Right ventricle myocardium inferior (tissue), 1 donor: ENCODE measurements at regions not wholly inside any gene's neighbourhood (a gene's known extent, or its start where the extent isn't known, plus 50 kb on each side); places are given as distances from the start of the nearest gene placed in this dataset.

Source experiments
- ATAC-seq: fragments of 200-7000 bp; cut with Tn5 transposase; one replicate; pipeline ENCODE4 v1.9.1; 2020; ENCODE audit warnings: mild to moderate bottlenecking, moderate library complexity
- DNase-seq: peaks from one replicate; pipeline ENCODE4 v3.0.0; 2021; ENCODE audit errors: missing footprints
- intact Hi-C: fragments of 100-400 bp; cut with DNase I; formaldehyde crosslinking; loops from one replicate; pipeline ENCODE4 v1.11.0; 2022
- donor health status: DM: no; HTN: yes; CAD: no; lungs with severe emphysema.

DNA sequence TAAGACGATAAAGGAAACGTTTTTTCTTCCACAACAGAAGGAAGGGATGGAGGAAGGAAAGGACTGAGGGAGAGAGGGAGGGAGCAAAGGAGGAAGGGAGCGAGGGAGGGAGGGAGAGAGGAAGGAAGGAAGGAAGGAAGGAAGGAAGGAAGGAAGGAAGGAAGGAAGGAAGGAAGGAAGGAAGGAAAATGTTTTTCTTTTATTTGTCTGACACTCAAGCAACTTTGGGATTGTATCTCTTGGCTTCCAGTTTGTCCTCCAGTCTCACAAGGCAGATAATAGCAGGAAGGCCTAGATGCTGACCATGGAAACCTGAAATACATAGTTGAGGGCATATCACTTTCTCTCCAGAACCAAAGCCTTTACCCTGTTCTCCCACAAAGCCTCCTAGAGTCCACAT lies 226.7 kb downstream of the ZNF674 start:
- no peak for ATAC-seq
- intact Hi-C loops: no loop called here
- DNase-seq: no peak

DNA sequence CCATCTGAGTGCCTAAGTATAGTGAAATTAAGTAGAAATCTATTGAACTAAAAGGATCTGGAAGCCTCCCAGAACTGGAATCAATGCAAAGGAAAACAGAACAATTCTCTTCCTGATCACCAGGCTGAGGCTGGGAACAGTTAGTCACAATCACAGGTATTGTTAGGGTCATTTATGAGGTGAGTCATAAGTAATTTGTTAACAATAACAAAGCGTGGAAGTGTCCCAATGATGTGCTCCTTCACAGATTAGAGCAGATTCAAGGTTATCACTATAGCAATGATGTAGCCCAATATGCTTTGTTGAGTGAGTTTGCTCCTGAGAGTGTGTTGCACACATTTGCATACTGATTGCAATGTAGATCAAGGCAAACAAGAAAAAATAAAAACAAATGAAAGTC lies 228.1 kb downstream of the ZNF674 start:
- no peak for DNase-seq
- no peak for ATAC-seq
- intact Hi-C loops: no loop called here

DNA sequence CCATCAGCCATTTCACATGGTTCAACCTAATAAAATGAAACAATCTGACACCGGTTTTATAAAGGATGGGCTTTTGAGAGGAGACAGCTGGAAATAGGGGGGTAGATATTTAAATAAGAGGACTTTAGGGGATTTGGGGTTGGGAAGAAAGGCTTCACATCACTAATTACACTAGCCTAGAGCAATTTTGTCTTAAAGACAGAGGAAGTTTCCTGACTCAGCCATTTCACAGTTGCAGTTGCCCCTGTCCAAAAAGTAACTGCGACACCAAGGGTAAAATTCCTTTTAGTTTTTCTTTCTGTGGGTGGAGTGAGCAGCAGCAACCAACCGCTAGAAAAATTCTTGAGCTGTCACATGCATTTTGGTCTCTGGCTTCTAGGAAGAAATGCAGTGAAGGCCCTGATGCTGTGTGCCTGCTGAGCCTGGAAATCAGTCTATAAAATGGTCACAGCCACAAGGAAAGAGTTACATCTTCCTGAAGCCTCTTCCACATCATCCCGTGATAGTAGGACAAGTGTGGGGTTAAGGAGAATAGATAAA lies 233.6 kb downstream of the ZNF674 start:
- intact Hi-C loops: no loop called here
- ATAC-seq (no peak), DNase-seq (no peak)

DNA sequence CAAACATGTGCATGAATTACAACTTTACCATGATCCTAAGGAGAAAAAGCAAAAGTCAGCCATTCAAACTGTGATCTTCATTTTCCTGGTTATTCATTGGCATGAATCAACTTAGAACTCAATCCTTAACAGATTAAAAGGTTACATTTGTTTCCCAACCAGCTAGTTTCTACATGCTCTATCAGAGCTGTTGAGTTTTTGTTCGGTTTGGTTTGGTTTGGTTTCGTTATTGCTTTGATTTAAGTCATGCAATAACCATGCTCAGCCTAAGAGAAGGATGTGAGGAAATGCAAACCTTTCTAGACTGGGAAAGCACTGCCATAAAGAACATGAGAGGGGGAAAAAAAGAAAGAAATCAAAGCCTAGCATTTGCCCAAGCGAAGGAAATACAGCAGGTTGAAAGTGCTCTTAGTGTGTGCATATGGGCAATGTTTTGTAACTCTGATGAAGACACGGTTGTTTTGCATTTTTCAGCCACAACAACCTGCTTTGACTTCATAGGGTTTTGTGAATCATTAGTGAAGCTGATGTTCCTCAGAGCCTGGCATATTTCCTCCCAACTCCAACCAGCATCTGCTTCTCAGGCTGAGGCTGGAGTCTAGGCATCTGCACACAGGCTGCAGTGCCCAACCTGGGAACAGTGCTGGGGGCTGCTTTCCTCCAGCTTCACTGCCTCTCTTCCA lies 234.3 kb downstream of the ZNF674 start:
- DNase-seq: no peak
- no peak for ATAC-seq
- intact Hi-C loops: no loop called here

DNA sequence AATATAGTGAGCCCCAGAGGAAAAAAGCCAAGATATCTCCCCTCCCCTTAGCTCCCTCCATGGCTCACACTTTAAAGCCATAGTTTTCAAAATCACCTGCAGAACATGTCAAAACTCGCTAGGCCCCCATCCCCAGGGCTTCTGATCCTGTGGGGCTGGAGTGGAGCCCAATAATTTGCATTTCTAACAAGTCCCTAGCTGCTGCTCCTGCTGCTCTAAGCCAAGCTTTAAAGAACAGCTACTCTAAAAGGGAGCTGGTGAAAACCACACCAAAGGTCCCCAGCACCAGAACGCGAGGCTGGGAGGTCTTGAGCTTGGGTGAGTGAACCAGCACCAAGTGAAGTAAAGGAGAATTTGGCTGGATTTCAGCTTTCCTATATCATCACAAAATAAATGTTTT lies 237.1 kb downstream of the ZNF674 start:
- DNase-seq: no peak
- intact Hi-C loops: no loop called here
- ATAC-seq: no peak

DNA sequence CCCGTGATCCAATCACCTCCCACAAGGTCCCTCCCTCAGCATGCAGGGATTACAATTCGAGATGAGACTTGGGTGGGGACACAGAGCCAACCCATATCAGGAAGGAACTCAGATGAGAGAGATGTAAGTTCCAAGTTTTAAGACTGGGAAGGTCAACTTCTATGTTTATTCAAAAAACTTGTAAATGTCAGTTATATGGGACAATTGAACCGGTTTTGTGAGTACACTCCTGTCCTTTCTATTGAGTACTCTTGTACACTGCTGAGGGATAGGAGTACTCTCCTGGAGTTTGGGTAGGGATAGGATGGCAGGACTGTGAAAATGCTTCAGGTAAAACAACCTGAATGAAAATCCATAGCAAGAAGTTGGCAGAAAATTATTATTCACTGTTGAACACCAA lies 239.1 kb downstream of the ZNF674 start:
- intact Hi-C loops: no loop called here
- no peak for DNase-seq
- no peak for ATAC-seq

DNA sequence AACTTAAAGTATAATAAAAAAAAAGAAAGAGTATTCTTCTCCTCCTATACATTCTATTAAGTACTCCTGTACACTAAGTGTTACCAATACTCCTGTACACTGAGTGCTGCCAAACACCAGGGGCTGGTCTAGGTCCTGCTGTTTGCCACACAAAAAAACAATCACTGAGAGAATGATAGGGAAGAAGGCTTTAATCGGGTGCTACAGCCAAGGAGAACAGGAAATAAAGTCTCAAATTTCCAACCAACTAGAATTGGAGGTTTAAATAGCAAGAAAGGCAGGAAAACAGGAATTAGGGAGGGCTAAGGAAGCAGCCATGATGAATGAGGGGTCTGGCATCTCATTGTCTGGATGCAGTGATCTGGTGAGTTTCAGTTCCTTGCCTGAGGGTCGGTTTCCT lies 239.8 kb downstream of the ZNF674 start:
- DNase-seq (no peak), ATAC-seq (no peak)
- intact Hi-C loops: no loop called here

DNA sequence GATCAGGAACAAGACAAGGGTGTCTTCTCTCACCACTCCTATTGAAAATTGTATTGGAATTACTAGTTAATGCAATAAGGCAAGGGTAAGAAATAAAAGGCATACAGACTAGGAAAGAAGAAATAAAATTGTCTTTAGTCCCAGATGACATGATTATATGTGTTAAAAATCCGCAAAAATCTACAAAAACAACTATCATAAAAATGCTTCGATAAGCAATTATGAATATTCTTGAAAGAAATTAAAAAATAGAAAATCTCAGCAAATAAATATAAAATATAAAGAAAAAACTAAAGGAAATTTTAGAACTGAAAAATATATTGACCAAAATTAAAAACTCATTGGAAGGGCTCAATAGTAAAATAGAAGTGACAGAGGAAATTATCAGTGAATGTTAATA lies 243.3 kb downstream of the ZNF674 start:
- ATAC-seq (no peak), DNase-seq (no peak)
- intact Hi-C loops: no loop called here

DNA sequence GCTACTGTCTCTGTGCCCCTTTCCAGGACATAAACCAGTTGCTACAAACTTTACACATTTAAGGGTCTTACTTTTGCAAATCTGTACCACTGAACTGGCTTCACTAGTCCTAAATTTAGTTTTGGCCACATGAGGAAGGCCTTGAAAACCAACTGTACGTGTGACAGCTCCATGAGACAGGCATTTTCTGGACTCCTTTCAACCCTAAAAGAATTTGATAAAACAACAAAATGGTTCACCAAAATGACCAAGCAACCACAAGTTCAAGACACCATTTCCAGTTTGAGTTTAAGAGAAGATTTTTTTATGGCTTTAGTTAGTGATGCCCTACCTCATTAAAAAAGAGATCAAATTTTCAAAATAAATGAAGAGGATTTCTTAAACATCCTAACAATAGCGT lies 246.4 kb downstream of the ZNF674 start:
- ATAC-seq: no peak
- intact Hi-C loops: no loop called here

DNA sequence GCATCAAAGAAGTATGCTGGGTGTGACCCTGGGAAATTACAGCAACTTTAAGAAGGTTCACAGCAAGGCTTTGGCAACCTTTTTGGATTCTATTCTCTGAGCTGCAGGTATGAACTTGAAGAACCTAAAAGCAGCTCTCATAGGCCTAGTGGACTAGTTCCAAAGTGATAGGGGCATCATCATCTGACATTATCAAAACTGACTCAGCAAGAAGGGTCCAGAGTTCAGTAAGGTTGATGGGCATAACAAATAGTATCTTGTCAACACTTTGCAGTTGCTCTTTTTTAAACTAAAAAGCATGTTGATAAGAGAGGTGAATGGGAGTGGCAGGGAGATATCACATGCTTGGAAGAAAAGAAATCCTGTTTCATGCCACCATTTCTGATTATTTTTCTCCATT lies 249.3 kb downstream of the ZNF674 start:
- intact Hi-C loops: no loop called here
- no peak for DNase-seq
- ATAC-seq: no peak

More for the DNA sequence above, 246.4 kb downstream of the ZNF674 start:
- no peak for DNase-seq

DNA sequence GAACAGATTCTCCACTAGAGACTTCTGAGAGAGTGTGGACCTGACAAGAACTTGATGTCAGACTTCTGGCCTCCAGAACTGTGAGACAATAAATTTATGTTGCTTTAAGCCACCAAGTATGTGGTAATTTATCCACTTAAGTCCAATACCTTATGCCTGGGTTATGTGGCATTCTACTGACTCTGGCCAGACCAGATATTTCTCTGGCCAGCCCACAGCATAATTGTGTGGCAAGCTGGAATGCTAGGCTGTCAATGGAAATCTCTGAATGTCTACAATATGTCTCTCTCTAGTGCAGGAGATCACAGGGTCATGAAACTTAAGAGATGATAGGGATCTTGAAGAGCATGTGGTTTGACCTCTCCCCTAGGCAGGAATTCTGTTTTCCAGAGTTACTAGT lies 251.0 kb downstream of the ZNF674 start:
- intact Hi-C loops: no loop called here
- DNase-seq (no peak), ATAC-seq (no peak)

DNA sequence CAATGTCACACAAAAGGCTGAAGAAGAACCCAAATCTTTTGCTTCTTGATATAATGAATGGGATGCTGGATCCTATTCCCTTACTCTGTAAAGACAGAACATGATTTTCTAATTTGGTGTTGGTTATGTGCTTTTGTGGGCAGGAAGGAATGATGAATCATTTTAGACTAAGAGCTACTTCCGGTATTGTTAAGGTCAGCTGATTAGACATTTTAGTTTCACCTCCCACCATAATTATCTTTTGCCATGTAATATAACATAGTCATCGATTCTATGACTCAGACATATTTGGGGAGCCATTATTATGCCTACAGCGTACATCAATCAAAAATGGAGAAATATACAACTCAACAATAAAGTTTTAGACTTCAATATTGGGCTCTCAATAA lies 265.3 kb downstream of the ZNF674 start:
- ATAC-seq (no peak), DNase-seq (no peak)
- intact Hi-C loops: no loop called here

DNA sequence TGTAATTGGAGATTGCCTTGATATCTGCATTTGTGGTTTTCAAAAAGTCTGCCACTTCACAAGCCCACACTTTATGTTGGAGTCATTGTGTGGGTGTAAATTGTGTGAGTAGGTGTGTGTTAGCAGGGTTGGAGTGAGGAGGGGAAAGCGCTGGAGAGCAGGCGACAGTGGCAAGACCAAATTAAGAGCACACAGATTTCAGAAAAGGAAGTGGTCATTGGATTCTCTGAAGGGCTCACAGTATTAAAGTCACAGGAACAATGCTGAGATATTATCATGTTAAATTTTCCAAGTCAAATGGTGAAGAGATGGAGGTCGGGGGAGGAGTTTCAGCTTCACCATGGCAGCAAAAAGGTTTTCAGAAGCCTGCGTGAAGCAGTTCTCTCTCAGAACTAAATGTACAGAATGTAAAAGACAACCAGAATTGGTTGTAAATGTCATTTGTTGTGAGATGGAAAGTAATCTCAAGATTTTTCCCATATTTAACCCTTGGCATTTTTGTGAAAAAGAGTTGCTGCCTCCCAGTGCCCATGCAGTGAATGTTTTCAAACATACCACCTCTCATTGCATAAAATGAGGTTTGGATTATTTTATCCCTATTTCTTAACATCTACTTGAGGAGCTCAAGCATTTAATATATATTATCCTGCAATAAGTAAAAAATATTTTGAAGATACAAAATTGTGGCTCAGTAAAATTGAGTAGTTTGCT lies 265.9 kb downstream of the ZNF674 start:
- no peak for DNase-seq
- ATAC-seq: no peak
- intact Hi-C loops: no loop called here

DNA sequence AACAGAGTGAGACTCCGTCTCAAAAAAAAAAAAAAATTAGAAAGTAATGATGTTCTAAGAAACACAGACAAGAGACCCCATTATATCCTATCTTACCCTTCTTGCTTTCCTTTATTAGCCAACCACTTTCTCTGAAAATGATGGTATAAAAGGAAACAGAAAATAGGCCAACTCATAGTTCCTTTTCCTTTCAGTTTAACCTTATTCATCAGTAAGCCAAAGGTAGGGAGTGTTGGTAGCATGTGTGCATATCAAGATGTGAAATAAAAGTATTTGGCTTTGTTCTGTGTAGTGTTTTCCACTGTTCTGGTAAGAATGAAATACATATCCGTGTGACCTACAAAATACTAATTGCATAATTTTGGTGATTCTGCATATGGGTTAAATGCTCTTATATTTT lies 266.6 kb downstream of the ZNF674 start:
- ATAC-seq: no peak
- no peak for DNase-seq
- intact Hi-C loops: no loop called here

DNA sequence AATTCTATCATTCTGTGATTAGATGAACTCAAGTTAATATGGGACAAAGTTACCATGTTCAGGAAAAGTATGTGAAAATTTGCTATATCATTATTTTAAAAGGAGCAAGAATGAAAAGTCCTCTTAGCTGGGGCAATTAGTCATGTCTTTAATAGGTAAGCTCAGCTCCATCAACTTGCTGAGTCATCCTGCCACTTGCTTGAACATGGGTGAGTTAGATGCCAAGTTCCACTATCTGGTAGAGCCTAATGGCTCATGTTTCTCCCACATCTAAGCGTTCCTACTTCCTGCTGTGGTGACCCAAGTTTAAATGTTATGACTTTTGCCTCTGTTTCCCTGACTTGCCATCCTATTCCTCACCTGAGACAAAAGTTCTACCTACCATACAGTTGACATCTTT lies 276.8 kb downstream of the ZNF674 start:
- intact Hi-C loops: no loop called here
- no peak for ATAC-seq
- no peak for DNase-seq

DNA sequence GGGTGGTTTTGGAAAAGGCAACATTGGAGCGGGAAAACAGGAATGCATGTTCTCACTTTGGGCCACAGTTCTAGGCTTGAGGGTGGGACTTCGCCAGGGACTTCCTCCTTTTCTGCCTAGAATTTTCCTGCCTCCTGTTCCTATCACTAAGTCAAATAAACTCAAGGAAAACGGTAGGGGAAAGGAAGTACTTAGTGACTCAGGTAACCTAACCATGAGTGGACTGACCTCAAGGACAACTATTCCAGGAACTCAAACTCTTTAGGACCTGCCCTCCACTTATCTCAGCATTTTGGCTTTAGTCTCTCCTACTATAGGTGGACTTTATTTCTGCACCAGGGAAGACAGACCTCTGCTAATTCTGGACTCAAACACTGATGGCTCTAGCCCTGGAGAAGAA lies 281.7 kb downstream of the ZNF674 start:
- intact Hi-C loops: no loop called here
- DNase-seq (no peak), ATAC-seq (no peak)

DNA sequence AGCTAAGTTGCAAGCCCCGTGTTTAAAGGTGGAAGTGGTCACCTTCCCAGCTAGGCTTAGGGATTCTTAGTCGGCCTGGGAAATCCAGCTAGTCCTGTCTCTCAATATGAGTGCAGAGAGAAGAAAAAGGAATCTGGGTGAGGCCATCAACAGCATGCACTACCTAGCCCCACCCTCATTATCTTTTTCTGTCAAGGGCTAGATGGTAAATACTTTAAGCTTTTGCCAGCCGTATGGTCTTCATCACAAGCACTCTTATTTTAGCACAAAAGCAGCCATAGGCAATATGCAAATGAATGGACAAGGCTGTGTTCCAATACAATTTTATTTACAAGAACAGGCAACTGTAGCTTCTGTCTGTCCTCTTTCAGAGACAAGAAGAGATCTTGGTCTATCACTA lies 282.9 kb downstream of the ZNF674 start:
- DNase-seq (no peak), ATAC-seq (no peak)
- intact Hi-C loops: no loop called here

DNA sequence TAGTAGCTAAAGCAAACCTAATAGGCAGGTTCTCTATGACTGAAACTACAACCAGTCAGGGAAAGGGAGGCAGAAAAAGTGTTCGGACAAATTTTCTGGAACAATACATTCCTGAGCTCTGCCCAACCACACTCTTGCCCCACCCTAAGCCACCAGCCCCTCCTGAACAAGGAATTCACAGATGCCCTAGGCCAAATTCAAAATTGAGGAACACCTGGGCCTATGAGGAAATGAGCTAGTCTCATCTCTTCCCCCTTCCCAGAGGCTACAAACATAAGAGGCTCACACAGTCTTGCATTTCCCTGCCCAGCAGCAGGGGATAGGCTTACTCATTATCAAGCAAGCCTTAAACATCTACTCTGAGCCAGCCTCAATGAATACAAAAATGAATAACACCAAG lies 284.7 kb downstream of the ZNF674 start:
- intact Hi-C loops: no loop called here
- DNase-seq (no peak), ATAC-seq (no peak)

DNA sequence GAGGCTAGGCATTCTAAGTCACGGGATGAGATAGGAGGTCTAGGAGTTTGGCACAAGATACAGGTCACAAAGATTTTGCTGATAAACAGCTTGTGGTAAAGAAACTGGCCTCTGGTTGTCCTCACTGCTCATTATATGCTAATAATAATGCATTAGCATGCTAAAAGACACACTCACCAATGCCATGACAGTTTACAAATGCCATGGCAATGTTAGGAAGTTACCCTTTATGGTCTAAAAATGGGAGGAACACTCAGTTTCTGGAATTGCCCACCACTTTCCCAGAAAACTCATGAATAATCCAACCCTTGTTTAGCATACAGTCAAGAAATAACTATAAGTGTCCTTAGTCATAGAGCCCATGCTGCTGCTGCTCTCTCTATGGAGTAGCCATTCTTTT lies 286.9 kb downstream of the ZNF674 start:
- intact Hi-C loops: no loop called here
- DNase-seq (no peak), ATAC-seq (no peak)

DNA sequence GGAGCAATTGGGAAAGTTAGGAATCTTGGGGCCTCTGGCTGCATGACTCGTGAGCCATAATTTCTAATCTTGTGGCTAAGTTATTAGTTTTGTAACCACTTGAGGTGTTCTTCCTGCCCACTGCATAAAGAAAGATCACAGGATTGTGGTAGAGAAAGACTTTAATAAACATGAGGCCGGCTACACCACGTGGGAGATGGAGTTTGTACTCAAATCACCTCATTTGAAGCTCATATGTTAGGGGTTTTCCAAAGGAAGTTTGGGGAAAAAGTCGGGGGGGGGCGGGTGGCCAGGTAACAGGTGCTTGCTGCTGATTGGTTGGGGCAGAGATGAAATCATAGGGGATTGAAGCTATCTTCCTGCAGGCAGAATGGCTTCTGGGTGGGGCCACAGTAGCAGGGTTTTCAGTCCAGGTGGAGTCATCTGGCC lies 287.8 kb downstream of the ZNF674 start:
- DNase-seq: no peak
- intact Hi-C loops: no loop called here
- no peak for ATAC-seq

DNA sequence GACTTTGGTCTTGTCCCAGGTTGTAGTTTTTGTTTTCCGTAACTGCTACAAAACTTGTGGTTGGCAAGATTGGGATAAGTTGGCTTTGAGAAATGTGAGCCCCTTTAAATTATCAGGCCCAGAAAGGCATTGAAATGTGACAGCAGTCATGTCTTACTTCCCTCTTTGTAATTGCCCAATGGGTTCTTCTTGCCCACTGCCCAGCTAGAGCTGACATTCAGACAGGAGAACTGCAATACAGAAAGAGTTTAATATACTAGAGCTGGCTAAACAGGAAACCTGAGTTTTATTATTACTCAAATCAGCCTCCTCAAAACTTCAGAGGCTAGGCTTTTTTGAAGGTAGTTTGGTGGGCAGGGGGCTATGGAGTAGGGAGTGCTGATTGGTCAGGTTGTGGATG lies 288.3 kb downstream of the ZNF674 start:
- DNase-seq (no peak), ATAC-seq (no peak)
- intact Hi-C loops: no loop called here
